Osteocyte (in vitro differentiated cells): ENCODE measurements at regions not wholly inside any gene's neighbourhood (a gene's known extent, or its start where the extent isn't known, plus 50 kb on each side); places are given as distances from the start of the nearest gene placed in this dataset.
A peak's percentile ranks its signal among the peaks of the same experiment; 100 is the strongest.

Source experiments
- DNase-seq: peaks from one replicate; pipeline ENCODE4 v3.0.0; 2021; ENCODE audit warnings: mixed read lengths; ENCODE audit not compliant: unreplicated experiment; ENCODE audit errors: extremely low spot score
- H3K27ac Mint-ChIP-seq: one replicate; pipeline ENCODE4 v1.8.0; 2021; ENCODE audit warnings: mild to moderate bottlenecking, mixed read lengths; ENCODE audit not compliant: unreplicated experiment
- H3K27me3 Mint-ChIP-seq: one replicate; pipeline ENCODE4 v1.8.0; 2021; ENCODE audit warnings: mixed read lengths; ENCODE audit not compliant: unreplicated experiment
- H3K36me3 Mint-ChIP-seq: one replicate; pipeline ENCODE4 v1.8.0; 2021; ENCODE audit warnings: mixed read lengths; ENCODE audit not compliant: unreplicated experiment
- H3K4me1 Mint-ChIP-seq: one replicate; pipeline ENCODE4 v1.8.0; 2021; ENCODE audit warnings: mixed read lengths; ENCODE audit not compliant: unreplicated experiment
- H3K4me3 Mint-ChIP-seq: one replicate; pipeline ENCODE4 v1.8.0; 2021; ENCODE audit warnings: mild to moderate bottlenecking, moderate library complexity, mixed read lengths; ENCODE audit not compliant: unreplicated experiment
- H3K9me3 Mint-ChIP-seq: one replicate; pipeline ENCODE4 v1.8.0; 2021; ENCODE audit warnings: mixed read lengths; ENCODE audit not compliant: unreplicated experiment
- CTCF ChIP-seq: fragments of 200-600 bp; sonication (generic); IDR thresholded peaks from 2 replicates; pipeline ENCODE4 v1.5.0; 2021; ENCODE audit warnings: antibody characterized with exemption, mild to moderate bottlenecking, moderate library complexity

GRCh38 chr21:25375675-25376074 lies 231.6 kb downstream of the MRPL39 start:
- Mint-ChIP-seq H3K4me3 (no peak overlapping the region), H3K9me3 (peaks cover 4% of the 10 kb centered on the region), H3K36me3 (no peaks in the 10 kb centered on the region), H3K27ac (peak overlapping the region; percentile 42), H3K4me1 (peaks cover 21% of the 10 kb centered on the region), H3K27me3 (no peaks in the 10 kb centered on the region)
- DNase-seq, result no peak
- TF ChIP-seq CTCF, result no peak

- H3K36me3 Mint-ChIP-seq, result no peaks in the 10 kb centered on the region
- peaks cover 3% of the 10 kb centered on the region for H3K9me3 Mint-ChIP-seq
- no peak for DNase-seq
- H3K4me3 Mint-ChIP-seq, result no peak overlapping the region
- no peak overlapping the region for H3K27ac Mint-ChIP-seq
- H3K27me3 Mint-ChIP-seq, result no peaks in the 10 kb centered on the region
- H3K4me1 Mint-ChIP-seq, result peaks cover 30% of the 10 kb centered on the region
- TF ChIP-seq CTCF, result no peak
These were observed 233.9 kb downstream of the MRPL39 start for GRCh38 chr21:25373126-25374082.

- Mint-ChIP-seq H3K27me3 (no peaks in the 10 kb centered on the region), H3K4me1 (peaks cover 30% of the 10 kb centered on the region), H3K27ac (no peak overlapping the region), H3K9me3 (no peaks in the 10 kb centered on the region), H3K36me3 (no peaks in the 10 kb centered on the region), H3K4me3 (no peak overlapping the region)
- no peak for DNase-seq
- TF ChIP-seq CTCF, result no peak
These were observed 235.3 kb downstream of the MRPL39 start for GRCh38 chr21:25371841-25372425.

- peaks cover 15% of the 10 kb centered on the region for H3K4me1 Mint-ChIP-seq
- H3K27me3 Mint-ChIP-seq, result no peaks in the 10 kb centered on the region
- no peak for TF ChIP-seq CTCF
- no peaks in the 10 kb centered on the region for H3K36me3 Mint-ChIP-seq
- H3K4me3 Mint-ChIP-seq, result no peak overlapping the region
- no peak for DNase-seq
- H3K27ac Mint-ChIP-seq, result peak overlapping the region; percentile 58
- H3K9me3 Mint-ChIP-seq, result no peaks in the 10 kb centered on the region
These were observed 237.0 kb downstream of the MRPL39 start for GRCh38 chr21:25370311-25370744.
